Astrocyte (in vitro differentiated cells and primary cell): ENCODE measurements at regions not wholly inside any gene's neighbourhood (a gene's known extent, or its start where the extent isn't known, plus 50 kb on each side); places are given as distances from the start of the nearest gene placed in this dataset.

Source experiments
- EZH2 ChIP-seq: IDR thresholded peaks from 2 replicates; pipeline ENCODE4 v1.6.1; 2012; ENCODE audit warnings: mild to moderate bottlenecking, low read length, inconsistent platforms; ENCODE audit not compliant: insufficient read depth
- TF ChIP-seq, protein P1 (sequence below): IDR thresholded peaks from 2 replicates; pipeline ENCODE4 v1.5.1; 2011; ENCODE audit warnings: low read depth, mild to moderate bottlenecking, inconsistent platforms, low read length, moderate library complexity; ENCODE audit not compliant: insufficient read depth

- TF ChIP-seq, protein P1, sequence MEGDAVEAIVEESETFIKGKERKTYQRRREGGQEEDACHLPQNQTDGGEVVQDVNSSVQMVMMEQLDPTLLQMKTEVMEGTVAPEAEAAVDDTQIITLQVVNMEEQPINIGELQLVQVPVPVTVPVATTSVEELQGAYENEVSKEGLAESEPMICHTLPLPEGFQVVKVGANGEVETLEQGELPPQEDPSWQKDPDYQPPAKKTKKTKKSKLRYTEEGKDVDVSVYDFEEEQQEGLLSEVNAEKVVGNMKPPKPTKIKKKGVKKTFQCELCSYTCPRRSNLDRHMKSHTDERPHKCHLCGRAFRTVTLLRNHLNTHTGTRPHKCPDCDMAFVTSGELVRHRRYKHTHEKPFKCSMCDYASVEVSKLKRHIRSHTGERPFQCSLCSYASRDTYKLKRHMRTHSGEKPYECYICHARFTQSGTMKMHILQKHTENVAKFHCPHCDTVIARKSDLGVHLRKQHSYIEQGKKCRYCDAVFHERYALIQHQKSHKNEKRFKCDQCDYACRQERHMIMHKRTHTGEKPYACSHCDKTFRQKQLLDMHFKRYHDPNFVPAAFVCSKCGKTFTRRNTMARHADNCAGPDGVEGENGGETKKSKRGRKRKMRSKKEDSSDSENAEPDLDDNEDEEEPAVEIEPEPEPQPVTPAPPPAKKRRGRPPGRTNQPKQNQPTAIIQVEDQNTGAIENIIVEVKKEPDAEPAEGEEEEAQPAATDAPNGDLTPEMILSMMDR: no peak
- no peak for TF ChIP-seq EZH2
Observed at GRCh38 chr11:7858006-7858405, 61.3 kb upstream of the OR5P2 start.
